COLO829 (cell line): ENCODE measurements at regions not wholly inside any gene's neighbourhood (a gene's known extent, or its start where the extent isn't known, plus 50 kb on each side); places are given as distances from the start of the nearest gene placed in this dataset.

ENCODE experiments used
- DNase-seq: peaks from one replicate; pipeline ENCODE4 v3.0.0; 2012; ENCODE audit warnings: low spot score

- no peak for DNase-seq
Observed at GRCh38 chr5:133797167-133797566, 171.3 kb downstream of the C5orf15 start.

- DNase-seq: no peak
Observed at GRCh38 chr5:133796186-133796585, 172.2 kb downstream of the C5orf15 start.

GRCh38 chr5:133794771-133795415, 173.5 kb downstream of the C5orf15 start:
- no peak for DNase-seq

- DNase-seq: no peak
Observed at GRCh38 chr5:133793756-133794465, 174.5 kb downstream of the C5orf15 start.

GRCh38 chr5:133792655-133793054, 175.8 kb downstream of the C5orf15 start:
- DNase-seq: no peak

GRCh38 chr5:133792024-133792423, 176.4 kb downstream of the C5orf15 start:
- DNase-seq: no peak

GRCh38 chr5:133790898-133791297, 177.5 kb downstream of the C5orf15 start:
- no peak for DNase-seq

- DNase-seq: no peak
Observed at GRCh38 chr5:133789428-133789827, 177.1 kb upstream of the FSTL4 start.

GRCh38 chr5:133788121-133788520, 175.8 kb upstream of the FSTL4 start:
- no peak for DNase-seq

- DNase-seq: no peak
Observed at GRCh38 chr5:133786420-133786819, 174.1 kb upstream of the FSTL4 start.

GRCh38 chr5:133785182-133785581, 172.8 kb upstream of the FSTL4 start:
- DNase-seq: no peak

GRCh38 chr5:133783481-133783880, 171.1 kb upstream of the FSTL4 start:
- DNase-seq: no peak

- no peak for DNase-seq
Observed at GRCh38 chr5:133782736-133783135, 170.4 kb upstream of the FSTL4 start.

GRCh38 chr5:133781436-133782225, 169.3 kb upstream of the FSTL4 start:
- DNase-seq: no peak

GRCh38 chr5:133780619-133781280, 168.4 kb upstream of the FSTL4 start:
- DNase-seq: no peak

- no peak for DNase-seq
Observed at GRCh38 chr5:133779828-133780475, 167.6 kb upstream of the FSTL4 start.

- no peak for DNase-seq
Observed at GRCh38 chr5:133778636-133779035, 166.3 kb upstream of the FSTL4 start.

- DNase-seq: no peak
Observed at GRCh38 chr5:133777951-133778350, 165.6 kb upstream of the FSTL4 start.

- no peak for DNase-seq
Observed at GRCh38 chr5:133775584-133776304, 163.4 kb upstream of the FSTL4 start.

GRCh38 chr5:133773247-133774202, 161.2 kb upstream of the FSTL4 start:
- DNase-seq: no peak
